NCI-H748 (cell line): ENCODE measurements at regions not wholly inside any gene's neighbourhood (a gene's known extent, or its start where the extent isn't known, plus 50 kb on each side); places are given as distances from the start of the nearest gene placed in this dataset.
A peak's percentile ranks its signal among the peaks of the same experiment; 100 is the strongest.
"Not testable (repeated sequence)": the region's sequence is repeated elsewhere in the genome, so short reads cannot be mapped to it uniquely, and the experiment has no call there.

Experiments used
- DNase-seq: peaks from one replicate; lab custom pipeline; 2025; ENCODE audit not compliant: unreplicated experiment; lab: John Stamatoyannopoulos, UW

GRCh38 chr5:28402590-28403301 is 1364.4 kb upstream of the CDH9 start:
- DNase-seq = no peak

DNA sequence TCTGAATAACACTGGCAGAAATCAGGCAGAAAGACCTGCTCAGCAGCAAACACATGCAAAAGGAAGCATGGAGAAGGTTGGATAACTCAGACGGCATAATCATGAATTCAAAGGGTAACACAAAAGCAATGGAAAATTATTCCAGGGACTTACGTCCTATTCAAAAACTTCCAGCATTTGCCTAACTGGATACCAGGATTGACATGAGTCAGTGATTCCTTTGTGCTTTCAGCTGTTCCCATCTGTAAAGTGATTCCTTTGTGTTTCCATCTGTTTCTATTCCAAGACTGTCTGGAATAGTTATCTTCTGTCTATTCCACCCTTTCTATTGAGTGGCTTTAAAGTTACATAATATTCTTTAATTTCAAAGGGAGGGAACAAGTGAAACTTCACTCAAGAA is 1361.7 kb upstream of the CDH9 start:
- DNase-seq = no peak

DNA sequence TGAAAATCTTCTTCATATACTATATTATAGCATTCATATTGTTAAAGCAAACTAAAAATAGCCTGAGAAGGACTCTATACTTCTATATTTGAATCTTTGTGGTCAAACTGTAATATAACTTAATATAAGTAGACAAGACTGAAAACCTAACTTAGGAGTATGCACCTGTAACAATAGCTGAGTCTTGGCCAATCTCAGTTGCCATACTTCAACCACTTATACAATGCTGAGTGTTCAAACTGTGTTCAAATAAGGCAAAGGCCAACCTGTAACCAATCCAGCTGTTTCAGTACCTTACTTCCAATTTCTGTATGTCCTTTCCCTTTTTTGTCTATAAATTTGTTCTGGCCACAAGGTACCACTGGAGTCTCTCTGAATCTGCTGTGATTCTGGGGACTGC is 1360.8 kb upstream of the CDH9 start:
- no peak for DNase-seq

DNA sequence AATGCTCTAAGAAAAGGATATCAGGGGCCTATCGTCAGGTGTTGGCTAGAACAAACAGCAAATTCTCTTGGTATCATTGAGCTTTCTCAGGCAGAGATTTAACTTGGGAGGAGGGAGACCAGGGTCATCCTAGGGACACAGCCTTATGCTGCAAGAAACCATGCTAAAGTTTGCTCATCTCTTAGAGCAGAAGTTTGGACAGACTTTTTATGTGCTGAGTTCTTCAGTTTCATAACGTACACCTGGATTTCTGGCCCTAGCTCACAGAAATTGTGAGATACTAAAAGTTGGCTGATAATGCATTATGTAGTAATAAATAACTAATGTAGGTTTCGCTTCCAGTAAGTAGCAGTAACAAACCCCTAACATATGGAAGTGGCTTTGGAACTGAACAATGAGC is 1359.8 kb upstream of the CDH9 start:
- no peak for DNase-seq

DNA sequence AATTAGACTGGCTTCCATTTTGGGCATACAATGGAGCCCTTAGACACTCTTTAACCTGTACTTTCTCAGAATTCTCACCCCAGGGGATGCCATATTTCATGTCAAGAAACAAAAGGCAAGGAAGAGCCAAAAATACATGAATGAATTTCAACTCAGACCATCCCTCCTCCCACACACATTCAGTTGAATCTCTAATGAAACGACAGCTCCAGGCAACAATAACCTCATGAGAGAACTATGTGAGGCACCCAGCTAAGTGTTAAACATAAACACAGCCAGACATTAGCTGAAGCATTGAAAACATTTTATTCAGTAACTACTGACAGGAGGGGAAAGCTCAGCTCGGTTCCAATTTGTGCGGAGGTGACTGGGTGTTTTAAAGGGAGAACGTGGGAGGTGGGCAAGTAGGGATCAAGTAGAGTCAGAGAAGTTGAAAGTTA is 1359.1 kb upstream of the CDH9 start:
- DNase-seq = no peak

DNA sequence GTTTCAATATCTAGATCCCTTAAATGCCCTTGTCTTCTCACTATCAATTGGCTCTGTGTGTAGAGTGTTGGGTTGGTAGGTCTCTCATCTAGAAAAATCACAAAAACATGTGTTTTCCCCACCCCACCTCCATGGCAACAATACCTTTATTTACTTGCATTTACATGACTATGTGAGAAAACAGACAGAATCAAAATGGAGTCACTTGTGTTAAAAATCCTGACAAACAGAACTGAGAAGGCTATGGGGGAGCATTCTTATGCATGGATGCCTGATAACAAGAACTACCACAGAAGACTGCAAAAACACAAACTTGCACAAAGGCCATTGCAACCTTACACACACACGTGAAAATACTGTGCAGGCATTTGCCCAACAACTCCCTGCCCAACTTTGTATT is 1352.9 kb upstream of the CDH9 start:
- DNase-seq = no peak

DNA sequence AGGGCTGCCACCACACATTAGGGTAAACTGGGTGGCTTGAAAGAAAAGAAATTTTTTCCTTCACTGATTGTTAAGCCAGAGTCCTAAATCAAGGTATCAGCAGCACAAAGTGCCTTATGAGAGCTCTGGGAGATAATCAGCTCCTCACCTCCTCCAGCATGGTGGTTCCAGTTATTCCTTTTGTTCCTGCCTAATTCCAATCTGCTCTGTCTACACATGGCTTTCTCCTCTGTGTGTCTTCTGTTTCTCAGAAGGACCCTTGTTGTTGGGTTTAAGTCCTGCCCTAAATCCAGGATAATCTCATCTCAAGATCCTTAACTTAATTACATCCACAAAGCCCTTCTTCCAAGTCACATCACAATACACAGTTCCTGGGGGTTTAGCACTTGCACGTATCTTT is 1352.0 kb upstream of the CDH9 start:
- no peak for DNase-seq

DNA sequence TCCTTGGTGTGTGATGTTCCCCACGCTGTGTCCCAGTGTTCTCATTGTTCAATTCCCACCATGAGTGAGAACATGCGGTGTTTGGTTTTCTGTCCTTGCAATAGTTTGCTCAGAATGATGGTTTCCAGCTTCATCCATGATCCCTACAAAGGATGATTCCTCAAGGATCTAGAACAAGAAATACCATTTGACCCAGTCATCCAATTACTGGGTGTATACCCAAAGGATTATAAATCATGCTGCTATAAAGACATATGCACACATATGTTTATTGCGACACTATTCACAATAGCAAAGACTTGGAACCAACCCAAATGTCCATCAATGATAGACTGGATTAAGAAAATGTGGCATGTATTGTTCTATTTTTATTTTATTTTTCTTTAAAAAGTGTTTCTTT is 1351.3 kb upstream of the CDH9 start:
- DNase-seq = not testable (repeated sequence)

DNA sequence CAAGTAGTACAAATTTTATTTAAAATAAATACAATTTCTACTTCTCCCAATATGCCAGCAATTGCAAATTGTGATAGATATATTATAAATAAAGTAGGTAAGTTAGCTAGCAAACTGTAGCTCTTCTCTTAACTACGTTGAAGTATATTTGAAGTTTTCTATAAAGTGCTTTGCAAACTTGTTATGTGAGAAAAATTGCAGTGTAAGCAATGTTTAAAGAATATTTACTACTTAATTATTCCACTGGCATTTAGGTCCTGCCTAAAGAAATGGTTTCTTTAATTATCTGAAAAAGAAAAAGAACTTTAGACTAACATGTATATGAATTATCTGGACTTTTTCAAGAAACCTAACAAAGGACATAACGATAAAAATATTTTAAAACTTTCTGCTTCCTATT is 1350.0 kb upstream of the CDH9 start:
- DNase-seq = no peak

GRCh38 chr5:28386712-28387111 is 1348.3 kb upstream of the CDH9 start:
- no peak for DNase-seq

GRCh38 chr5:28380167-28380566 is 1341.8 kb upstream of the CDH9 start:
- DNase-seq = no peak

- DNase-seq = peak; percentile 42
Observed at GRCh38 chr5:28374492-28374967, 1336.1 kb upstream of the CDH9 start.

GRCh38 chr5:28370896-28371295 is 1332.5 kb upstream of the CDH9 start:
- no peak for DNase-seq

DNA sequence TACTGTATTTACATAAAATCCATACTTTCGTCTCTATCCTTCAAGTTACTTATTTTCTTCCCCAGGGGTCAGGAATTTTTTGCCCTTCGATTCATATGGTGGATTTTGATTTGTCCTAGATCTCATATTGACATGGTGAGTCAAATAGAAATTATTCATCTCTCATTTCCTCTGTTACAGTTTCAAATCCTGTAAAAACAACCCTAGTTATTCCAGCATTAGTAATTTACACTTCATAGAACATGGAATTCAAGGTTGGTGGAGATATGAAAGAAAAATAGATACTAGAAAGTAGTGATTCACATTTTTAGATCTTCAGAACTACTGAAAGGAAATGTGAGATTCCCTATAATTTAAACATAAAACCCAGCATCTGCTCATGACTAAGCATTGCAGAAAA is 1331.0 kb upstream of the CDH9 start:
- DNase-seq = no peak

DNA sequence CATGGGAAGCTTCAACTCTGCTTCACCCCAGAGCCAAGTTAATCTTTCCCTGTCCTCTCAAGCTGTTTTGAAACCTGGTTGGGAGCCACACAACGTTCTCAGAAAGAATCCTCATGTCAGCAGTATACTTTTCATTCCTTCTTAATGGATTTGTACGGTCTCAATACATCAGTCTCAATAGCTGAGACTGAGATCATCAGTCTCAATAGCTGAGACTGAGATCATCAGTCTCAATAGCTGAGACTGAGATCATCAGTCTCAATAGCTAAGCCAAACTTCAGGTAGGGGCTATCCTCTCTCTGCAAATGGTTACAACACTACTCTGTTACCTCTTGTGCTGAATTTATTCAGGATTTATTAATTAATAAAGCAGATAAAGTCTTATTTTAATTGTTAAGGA is 1317.4 kb upstream of the CDH9 start:
- no peak for DNase-seq

GRCh38 chr5:28346696-28347095 is 1308.3 kb upstream of the CDH9 start:
- no peak for DNase-seq

- DNase-seq = peak; percentile 91
Observed at GRCh38 chr5:28344836-28345433, 1306.5 kb upstream of the CDH9 start.

GRCh38 chr5:28329176-28329575 is 1290.8 kb upstream of the CDH9 start:
- DNase-seq = no peak

DNA sequence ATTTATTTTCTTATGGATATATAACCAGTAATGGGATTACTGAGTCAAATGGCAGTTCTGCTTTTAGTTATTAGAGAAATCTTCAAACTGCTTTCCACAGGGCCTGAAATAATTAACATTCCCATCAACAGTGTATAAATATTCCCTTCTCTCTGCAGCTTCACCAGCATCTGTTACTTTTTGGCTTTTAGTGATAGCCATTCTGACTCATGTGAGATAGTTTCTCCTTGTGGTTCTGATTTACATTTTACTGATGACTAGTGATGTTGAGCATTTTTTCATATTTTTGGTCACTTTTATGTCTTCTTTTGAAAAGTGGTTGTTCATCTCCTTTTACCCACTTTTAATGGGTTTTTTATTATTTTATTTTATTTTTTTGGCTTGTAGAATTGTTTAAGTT is 1290.3 kb upstream of the CDH9 start:
- DNase-seq = no peak

DNA sequence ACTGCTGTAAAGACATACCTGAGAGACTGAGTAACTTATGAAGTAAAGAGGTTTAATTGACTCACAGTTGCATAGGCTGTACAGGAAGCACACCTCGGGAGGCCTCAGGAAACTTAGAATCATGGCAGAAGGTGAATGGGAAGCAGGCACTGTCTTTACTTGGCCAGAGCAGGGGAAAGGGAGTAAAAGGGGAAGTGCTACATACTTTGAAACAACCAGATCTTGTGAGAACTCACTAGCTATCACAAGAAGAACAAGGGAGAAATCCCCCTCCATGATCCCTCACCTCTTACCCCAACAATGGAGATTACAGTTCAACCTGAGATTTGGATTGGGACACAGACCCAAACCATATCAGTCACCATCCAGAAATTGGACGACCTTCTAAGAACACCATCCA is 1285.8 kb upstream of the CDH9 start:
- no peak for DNase-seq

GRCh38 chr5:28313953-28314352 is 1275.6 kb upstream of the CDH9 start:
- DNase-seq = no peak

GRCh38 chr5:28313321-28313951 is 1275.0 kb upstream of the CDH9 start:
- no peak for DNase-seq
